Mucosa of rectum (tissue), 2 donors: ENCODE measurements at regions not wholly inside any gene's neighbourhood (a gene's known extent, or its start where the extent isn't known, plus 50 kb on each side); places are given as distances from the start of the nearest gene placed in this dataset.

Experiments
- H3K27ac ChIP-seq, 2 donors: one replicate each; pipeline ENCODE4 v1.7.0; 2013; ENCODE audit warnings: inconsistent platforms in 2 of 2, low read depth in 2 of 2, low read length in 2 of 2
- H3K27me3 ChIP-seq, 2 donors: one replicate each; pipeline ENCODE4 v1.7.0; 2013; ENCODE audit warnings: low read length in 2 of 2; ENCODE audit not compliant: control insufficient read depth in 2 of 2, insufficient read depth in 2 of 2
- H3K36me3 ChIP-seq, 2 donors: one replicate each; pipeline ENCODE4 v1.7.0; 2013; ENCODE audit warnings: low read length in 2 of 2; ENCODE audit not compliant: control insufficient read depth in 2 of 2, insufficient read depth in 2 of 2
- H3K4me1 ChIP-seq, 2 donors: one replicate each; pipeline ENCODE4 v1.7.0; 2013; ENCODE audit warnings: low read length in 2 of 2, mild to moderate bottlenecking in 1 of 2; ENCODE audit not compliant: control insufficient read depth in 2 of 2, insufficient read depth in 2 of 2
- H3K4me3 ChIP-seq, 2 donors: one replicate each; pipeline ENCODE4 v1.7.0; 2013; ENCODE audit warnings: low read length in 2 of 2
- H3K9ac ChIP-seq, 2 donors: one replicate each; pipeline ENCODE4 v1.7.0; 2013; ENCODE audit warnings: low read length in 2 of 2, low read depth in 1 of 2, mild to moderate bottlenecking in 1 of 2
- H3K9me3 ChIP-seq, 2 donors: one replicate each; pipeline ENCODE4 v1.7.0; 2013; ENCODE audit warnings: low read length in 2 of 2; ENCODE audit not compliant: control insufficient read depth in 2 of 2
- donor health status: healthy.
- donor health status: Normal muscosa, but diverticular disease.

DNA sequence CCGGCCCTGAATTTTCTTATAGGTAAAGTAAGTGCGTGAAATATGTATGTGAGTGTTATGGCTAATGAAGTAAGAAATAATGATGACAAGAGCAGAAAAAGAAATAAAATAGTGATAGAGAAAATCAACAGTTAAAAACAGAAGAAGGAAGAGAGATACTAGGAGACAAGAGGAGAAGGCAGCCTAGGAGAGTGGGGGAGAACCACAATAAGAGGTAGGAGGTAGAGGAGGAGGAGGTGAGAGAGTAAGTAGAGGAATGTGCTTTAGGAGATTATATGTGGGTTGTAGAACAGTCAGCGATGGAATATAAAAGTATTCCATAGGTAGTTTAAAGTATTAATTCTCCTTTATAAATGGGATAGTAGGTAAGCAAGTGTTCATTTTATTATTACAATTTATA lies 861.5 kb upstream of the B3GALT2 start:
- no peaks in the 10 kb centered on the region for H3K27me3 ChIP-seq
- no peaks in the 10 kb centered on the region for H3K9me3 ChIP-seq
- no peak overlapping the region for H3K9ac ChIP-seq
- H3K36me3 ChIP-seq: no peaks in the 10 kb centered on the region
- H3K4me3 ChIP-seq: no peak overlapping the region
- H3K27ac ChIP-seq: no peak overlapping the region
- no peaks in the 10 kb centered on the region for H3K4me1 ChIP-seq

DNA sequence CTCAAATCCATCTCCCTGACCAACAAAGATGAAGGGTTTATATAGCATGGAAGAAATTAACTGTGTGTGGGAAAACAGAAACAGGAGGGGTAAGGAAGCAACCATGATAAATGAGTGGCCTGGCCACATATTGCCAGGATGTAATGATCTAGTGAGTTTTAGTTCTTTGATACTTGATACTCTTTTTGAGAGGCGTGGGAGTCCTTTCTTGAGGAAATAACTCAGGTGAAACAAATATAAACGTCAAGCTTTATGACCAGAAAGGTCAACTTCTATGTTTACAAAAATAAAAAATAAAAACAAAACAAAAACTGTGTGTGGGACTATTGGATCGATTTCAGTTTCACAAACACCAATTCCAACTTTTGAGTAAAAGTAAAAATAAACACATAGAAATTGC lies 860.8 kb upstream of the B3GALT2 start:
- H3K36me3 ChIP-seq: no peaks in the 10 kb centered on the region

DNA sequence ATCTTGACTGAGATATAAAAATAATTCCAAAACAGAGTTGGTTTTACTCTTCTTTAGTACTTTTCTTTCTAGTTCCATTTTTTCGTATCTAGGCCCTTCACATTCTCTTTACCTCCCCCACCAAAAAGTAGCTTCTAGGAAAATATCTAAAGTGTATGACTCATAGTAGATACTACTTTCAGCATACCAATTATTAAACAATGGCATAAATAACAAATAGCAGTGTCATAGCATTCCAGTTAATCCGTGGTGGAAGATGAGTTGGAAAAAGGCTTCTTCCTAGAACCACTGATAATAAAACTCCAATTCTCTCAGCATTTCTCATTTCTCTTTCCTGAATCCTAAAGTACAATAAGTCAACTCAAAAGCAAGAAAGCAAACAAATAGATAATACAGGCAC lies 859.0 kb upstream of the B3GALT2 start:
- Histone ChIP-seq H3K36me3 (no peaks in the 10 kb centered on the region), H3K27me3 (no peaks in the 10 kb centered on the region), H3K9ac (no peak overlapping the region), H3K4me1 (no peaks in the 10 kb centered on the region), H3K9me3 (no peaks in the 10 kb centered on the region), H3K4me3 (no peak overlapping the region), H3K27ac (no peak overlapping the region)

More for the DNA sequence above, 860.8 kb upstream of the B3GALT2 start:
- no peak overlapping the region for H3K27ac ChIP-seq
- H3K9ac ChIP-seq: no peak overlapping the region
- H3K4me3 ChIP-seq: no peak overlapping the region
- no peaks in the 10 kb centered on the region for H3K4me1 ChIP-seq
- no peaks in the 10 kb centered on the region for H3K9me3 ChIP-seq
- no peaks in the 10 kb centered on the region for H3K27me3 ChIP-seq

DNA sequence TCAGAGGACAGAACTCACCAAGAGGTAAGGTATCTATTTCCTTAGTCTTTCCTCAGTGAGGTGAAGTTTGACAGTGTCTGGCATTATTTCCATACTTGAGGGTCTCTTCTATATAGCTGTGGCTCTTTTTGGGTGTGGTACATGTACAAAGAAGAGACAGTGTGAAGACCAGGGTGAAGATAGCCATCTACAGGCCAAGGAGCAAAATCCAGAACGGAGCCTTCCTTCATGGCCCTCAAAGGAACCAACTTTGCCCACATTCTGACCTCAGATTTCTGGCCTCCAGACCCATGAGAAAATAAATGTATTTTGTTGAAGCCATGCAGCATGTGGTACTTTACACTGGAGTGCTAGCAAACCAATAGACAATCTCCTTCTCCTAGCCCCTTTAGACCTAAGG lies 858.5 kb upstream of the B3GALT2 start:
- no peak overlapping the region for H3K9ac ChIP-seq
- no peaks in the 10 kb centered on the region for H3K36me3 ChIP-seq
- no peak overlapping the region for H3K27ac ChIP-seq
- no peaks in the 10 kb centered on the region for H3K4me1 ChIP-seq
- H3K9me3 ChIP-seq: no peaks in the 10 kb centered on the region
- no peaks in the 10 kb centered on the region for H3K27me3 ChIP-seq
- no peak overlapping the region for H3K4me3 ChIP-seq

DNA sequence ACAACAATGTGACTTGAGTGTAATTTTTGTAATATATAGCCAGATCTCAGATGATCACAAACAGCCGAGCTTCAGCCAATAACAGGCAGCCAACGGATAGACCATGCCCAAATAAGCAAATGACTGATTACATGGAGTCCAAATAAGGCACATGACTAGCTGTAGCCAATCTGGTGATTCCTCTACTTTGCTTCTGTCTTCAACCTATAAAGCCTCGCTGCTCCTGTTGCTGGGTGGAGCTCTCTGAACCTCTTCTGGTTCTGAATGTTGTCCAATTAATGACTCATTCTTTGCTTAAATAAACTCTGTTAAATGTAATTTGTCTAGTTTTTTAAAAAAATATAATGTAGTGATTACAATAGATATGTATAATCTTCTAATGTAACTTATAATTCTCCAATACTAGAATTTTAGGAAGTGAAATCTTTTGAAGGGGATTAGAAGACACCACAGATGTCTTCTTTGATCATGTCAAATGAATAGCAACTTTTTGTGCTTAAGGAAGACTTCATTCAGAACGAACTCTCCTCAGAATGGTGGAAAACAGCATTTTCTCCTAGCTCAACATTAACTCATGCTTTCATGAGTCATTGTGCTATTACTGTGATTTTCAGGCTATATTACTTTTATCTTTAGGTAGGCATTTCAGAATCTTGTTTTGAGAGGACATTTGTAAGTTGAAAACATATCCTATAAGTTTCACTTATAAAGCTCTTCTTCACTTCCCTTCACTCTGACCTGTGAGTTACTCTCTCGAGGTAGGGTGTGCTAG lies 857.8 kb upstream of the B3GALT2 start:
- no peaks in the 10 kb centered on the region for H3K9me3 ChIP-seq
- no peaks in the 10 kb centered on the region for H3K4me1 ChIP-seq
- H3K9ac ChIP-seq: no peak overlapping the region
- H3K36me3 ChIP-seq: no peaks in the 10 kb centered on the region
- H3K27me3 ChIP-seq: no peaks in the 10 kb centered on the region
- no peak overlapping the region for H3K4me3 ChIP-seq
- no peak overlapping the region for H3K27ac ChIP-seq

DNA sequence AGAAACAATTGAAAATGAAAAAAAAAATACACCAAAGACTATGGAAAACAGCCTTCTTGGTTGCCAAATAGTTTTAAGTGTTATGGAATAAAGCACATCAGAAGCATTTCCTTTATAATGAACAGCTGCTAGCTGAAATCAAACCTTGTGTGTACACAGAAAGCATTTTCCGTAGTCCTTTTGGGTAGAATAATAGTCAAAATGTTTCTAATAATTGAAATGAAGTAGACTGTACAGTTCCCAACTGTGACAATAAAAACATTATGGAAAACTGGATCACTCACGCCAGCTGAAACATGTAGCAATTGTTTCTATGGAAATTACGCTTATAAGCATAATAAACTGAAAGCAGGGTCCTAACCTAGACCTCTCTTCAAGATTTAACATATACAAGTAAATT lies 856.3 kb upstream of the B3GALT2 start:
- Histone ChIP-seq H3K27ac (no peak overlapping the region), H3K9ac (no peak overlapping the region), H3K4me1 (no peaks in the 10 kb centered on the region), H3K27me3 (no peaks in the 10 kb centered on the region), H3K4me3 (no peak overlapping the region), H3K36me3 (no peaks in the 10 kb centered on the region), H3K9me3 (no peaks in the 10 kb centered on the region)

DNA sequence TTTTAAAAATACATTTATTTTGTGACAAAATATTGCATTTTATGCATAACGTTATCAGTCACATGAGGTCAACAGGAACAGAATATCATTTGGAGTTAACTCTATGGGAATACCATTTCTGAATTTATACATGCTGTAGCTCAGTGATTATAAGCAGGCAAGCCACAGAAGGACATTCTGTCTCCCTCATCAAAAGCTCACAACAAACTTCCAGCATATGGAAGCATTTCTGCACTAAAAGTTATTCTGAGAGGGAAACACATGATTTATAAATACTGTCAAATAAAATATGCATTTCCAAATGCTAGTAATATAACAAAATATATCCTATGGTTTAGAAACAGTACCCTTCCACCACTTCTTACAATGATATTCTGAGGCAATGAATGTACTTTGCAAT lies 854.1 kb upstream of the B3GALT2 start:
- no peak overlapping the region for H3K4me3 ChIP-seq
- H3K4me1 ChIP-seq: no peaks in the 10 kb centered on the region
- H3K27ac ChIP-seq: no peak overlapping the region
- H3K9ac ChIP-seq: no peak overlapping the region
- peaks cover 0 to under 1% of the 10 kb centered on the region in 2 donors for H3K9me3 ChIP-seq
- H3K27me3 ChIP-seq: no peaks in the 10 kb centered on the region
- no peaks in the 10 kb centered on the region for H3K36me3 ChIP-seq

DNA sequence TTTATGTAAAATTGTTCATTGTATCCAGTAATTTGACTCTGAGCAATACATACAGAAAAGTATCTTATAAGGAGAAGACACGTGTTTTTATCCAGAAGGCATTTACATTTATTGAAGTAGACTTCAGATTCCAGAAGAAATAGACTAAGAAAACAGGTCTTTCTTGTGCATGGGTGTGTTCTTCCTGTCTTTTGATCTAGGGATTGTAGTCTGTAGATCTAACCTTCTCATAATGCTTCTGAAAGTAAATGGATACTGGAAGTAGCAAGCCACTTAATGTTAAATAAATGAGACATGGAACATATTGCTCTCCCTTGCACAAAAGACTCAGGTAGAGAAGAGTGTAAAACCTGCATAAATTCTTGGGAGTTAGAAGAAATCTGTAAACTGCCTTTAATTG lies 853.2 kb upstream of the B3GALT2 start:
- Histone ChIP-seq H3K9ac (no peak overlapping the region), H3K36me3 (no peaks in the 10 kb centered on the region), H3K4me3 (no peak overlapping the region), H3K9me3 (peaks cover 0 to 4% of the 10 kb centered on the region in 2 donors), H3K27ac (no peak overlapping the region), H3K4me1 (no peaks in the 10 kb centered on the region), H3K27me3 (no peaks in the 10 kb centered on the region)

DNA sequence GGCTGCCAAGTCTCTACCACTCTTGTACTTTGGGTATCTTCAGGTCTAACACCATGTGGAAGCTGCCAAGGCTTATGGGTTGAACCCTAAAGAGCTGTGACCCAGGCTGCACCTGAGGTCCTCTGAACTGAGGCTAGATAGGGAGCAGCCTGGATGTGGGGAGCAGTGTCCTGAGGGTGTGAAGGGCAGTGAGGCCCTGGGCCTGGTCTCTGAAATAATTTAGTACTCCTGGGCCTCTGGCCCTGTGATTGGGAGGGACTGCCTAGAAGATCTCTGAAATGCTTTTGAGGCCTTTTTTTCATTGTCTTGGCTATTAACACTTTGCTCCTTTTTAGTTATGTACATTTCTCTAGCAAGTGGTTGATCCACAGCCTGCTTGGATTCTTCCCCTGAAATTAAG lies 847.2 kb upstream of the B3GALT2 start:
- Histone ChIP-seq H3K4me3 (no peak overlapping the region), H3K4me1 (no peaks in the 10 kb centered on the region), H3K36me3 (no peaks in the 10 kb centered on the region)

DNA sequence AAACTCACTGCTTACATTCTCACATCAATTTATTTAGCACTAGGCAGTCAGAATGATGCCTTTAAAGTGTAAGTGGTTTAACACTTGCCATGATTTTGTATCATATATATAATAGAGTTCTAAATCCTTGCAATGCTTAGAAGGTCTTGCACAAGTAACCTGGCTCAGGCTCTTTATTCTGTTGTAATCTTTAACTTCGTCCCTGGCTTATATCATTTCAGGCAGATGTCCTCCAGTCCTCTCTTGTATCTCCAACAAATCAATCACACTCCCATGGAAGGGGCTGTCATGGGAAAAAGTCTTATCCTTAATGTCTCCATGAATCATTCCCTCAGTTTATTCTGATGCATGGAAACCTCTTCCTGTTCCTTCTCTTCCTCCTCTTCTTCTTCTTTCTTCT lies 841.6 kb upstream of the B3GALT2 start:
- no peak overlapping the region for H3K9ac ChIP-seq
- no peak overlapping the region for H3K27ac ChIP-seq
- no peaks in the 10 kb centered on the region for H3K9me3 ChIP-seq
- no peak overlapping the region for H3K4me3 ChIP-seq
- H3K4me1 ChIP-seq: no peaks in the 10 kb centered on the region
- no peaks in the 10 kb centered on the region for H3K27me3 ChIP-seq
- no peaks in the 10 kb centered on the region for H3K36me3 ChIP-seq

More for the DNA sequence above, 847.2 kb upstream of the B3GALT2 start:
- H3K9me3 ChIP-seq: peaks cover 0 to 7% of the 10 kb centered on the region in 2 donors
- no peak overlapping the region for H3K27ac ChIP-seq
- H3K9ac ChIP-seq: no peak overlapping the region
- H3K27me3 ChIP-seq: no peaks in the 10 kb centered on the region
